K562 (cell line): ENCODE measurements at regions not wholly inside any gene's neighbourhood (a gene's known extent, or its start where the extent isn't known, plus 50 kb on each side); places are given as distances from the start of the nearest gene placed in this dataset.

Experiments
- ATAC-seq: fragments of 200-7000 bp; cut with Tn5 transposase; 3 replicates; pipeline ENCODE4 v1.9.1; 2020; ENCODE audit warnings: moderate library complexity
- BruUV-seq: library from RNA; stranded (reverse); fragments of 400-500 nt; replicated peaks from 2 replicates; lab custom pipeline; 2021; lab: Mats Ljungman, UMichigan
- CTCF ChIA-PET: fragments of 300-600 bp; formaldehyde crosslinking; extraction: SDS; loops from one replicate; lab custom pipeline; 2021; ENCODE audit warnings: low intra/inter-chr PET ratio; lab: Yijun Ruan, JAX
- POLR2A ChIA-PET: fragments of 300-600, 350-650 bp; sonication (Branson Sonifier 250); formaldehyde crosslinking; extraction: SDS; loops from one replicate; lab custom pipeline; 2021; ENCODE audit warnings: antibody characterized with exemption, inconsistent platforms; lab: Yijun Ruan, JAX
- DNase-seq, 4 experiments: peaks; one replicate each; pipeline versions ENCODE4 v3.0.0 to v3.0.0-alpha.2; 2011 to 2018; ENCODE audit warnings: low spot score in 3 of 4, mixed read lengths in 3 of 4; ENCODE audit errors: extremely low read depth in 1 of 4
- FAIRE-seq: peaks from 2 replicates; lab custom pipeline; 2011; peaks lifted over from hg19 to GRCh38; lab: Jason Lieb, UNC
- H2AFZ ChIP-seq: 2 replicates; pipeline ENCODE4 v1.6.0; 2011; ENCODE audit warnings: low read depth, low read length, control low read depth, inconsistent platforms
- H3K27ac ChIP-seq: fragments of 200-600 bp; 3 replicates; pipeline ENCODE4 v1.8.0; 2011; ENCODE audit warnings: low read depth, mild to moderate bottlenecking, control low read depth, inconsistent platforms, low read length, moderate library complexity, mixed read lengths; ENCODE audit errors: extremely low read depth
- H3K27me3 ChIP-seq, 2 experiments: fragments of 300-600 bp in 1 of 2; 2 replicates in 1 of 2; 3 replicates in 1 of 2; pipeline versions ENCODE4 v1.6.0 to v1.8.0; 2011; ENCODE audit warnings: inconsistent platforms in 2 of 2, low read length in 2 of 2, mild to moderate bottlenecking in 1 of 2, mixed read lengths in 1 of 2, moderate library complexity in 1 of 2; ENCODE audit not compliant: control insufficient read depth in 2 of 2, insufficient read depth in 2 of 2
- H3K36me3 ChIP-seq: fragments of 300-600 bp; 3 replicates; pipeline ENCODE4 v1.8.0; 2011; ENCODE audit warnings: mild to moderate bottlenecking, low read length, inconsistent platforms; ENCODE audit not compliant: control insufficient read depth, insufficient read depth
- H3K4me1 ChIP-seq, 2 experiments: fragments of 200-600 bp in 1 of 2; replicated peaks in 1 of 2; 2 replicates in 1 of 2; 3 replicates in 1 of 2; pipeline versions ENCODE4 v1.5.1 to v1.8.0; 2011; ENCODE audit warnings: inconsistent platforms in 2 of 2, low read length in 2 of 2, mild to moderate bottlenecking in 1 of 2, mixed read lengths in 1 of 2, moderate library complexity in 1 of 2; ENCODE audit not compliant: control insufficient read depth in 2 of 2, insufficient read depth in 2 of 2
- H3K4me2 ChIP-seq: 2 replicates; pipeline ENCODE4 v1.6.1; 2011; ENCODE audit warnings: low read length, control low read depth, inconsistent platforms, mixed read lengths; ENCODE audit not compliant: insufficient read depth
- H3K4me3 ChIP-seq: fragments of 200-600 bp; sonication (generic), shearing (Covaris generic); 2 replicates; pipeline ENCODE4 v1.5.1; 2016; ENCODE audit warnings: control low read depth, inconsistent platforms
- H3K79me2 ChIP-seq: fragments of 200-600 bp; 3 replicates; pipeline ENCODE4 v1.8.0; 2011; ENCODE audit warnings: low read length, inconsistent platforms; ENCODE audit not compliant: control insufficient read depth, insufficient read depth
- H3K9ac ChIP-seq, 2 experiments: 2 replicates each; pipeline versions ENCODE4 v1.6.0 to v1.6.1; 2011; ENCODE audit warnings: low read depth in 2 of 2, low read length in 2 of 2, control low read depth in 1 of 2, inconsistent platforms in 1 of 2, mild to moderate bottlenecking in 1 of 2, mixed read lengths in 1 of 2; ENCODE audit not compliant: insufficient read depth in 1 of 2
- H3K9me1 ChIP-seq: one replicate; pipeline ENCODE4 v1.6.0; 2011; ENCODE audit warnings: inconsistent platforms, mild to moderate bottlenecking, low read length, moderate library complexity; ENCODE audit not compliant: control insufficient read depth, insufficient read depth
- H3K9me3 ChIP-seq: replicated peaks from 2 replicates; pipeline ENCODE4 v1.5.1; 2011; ENCODE audit warnings: low read depth, low read length, inconsistent platforms; ENCODE audit not compliant: control insufficient read depth, insufficient read depth
- H4K20me1 ChIP-seq: replicated peaks from 2 replicates; pipeline ENCODE4 v1.6.1; 2011; ENCODE audit warnings: low read length, inconsistent platforms, mixed read lengths; ENCODE audit not compliant: control insufficient read depth, insufficient read depth
- ARID1B ChIP-seq: fragments of 450-650 bp; IDR thresholded peaks from 2 replicates; pipeline ENCODE4 v1.6.1; 2016; ENCODE audit warnings: antibody characterized with exemption, mild to moderate bottlenecking, inconsistent platforms
- ATF3 ChIP-seq, 2 experiments: fragments of 450-650 bp in 1 of 2; sonication (generic) in 1 of 2; formaldehyde crosslinking in 1 of 2; IDR thresholded peaks in 1 of 2; conservative IDR thresholded peaks in 1 of 2; 2 replicates each; pipeline versions ENCODE4 v1.6.1 to v1.8.1; 2016 to 2023; ENCODE audit warnings: mild to moderate bottlenecking in 2 of 2, moderate library complexity in 2 of 2, inconsistent platforms in 1 of 2, missing genetic modification reagents in 1 of 2
- BRD4 ChIP-seq: fragments of 200-600 bp; sonication (generic); IDR thresholded peaks from 2 replicates; pipeline ENCODE4 v1.6.1; 2017; ENCODE audit warnings: inconsistent platforms
- CXXC5 ChIP-seq: fragments of 250-450 bp; sonication (Bioruptor Pico); IDR thresholded peaks from 2 replicates; pipeline ENCODE4 v1.8.0; 2022; ENCODE audit warnings: inconsistent platforms, mild to moderate bottlenecking, moderate library complexity
- ESRRB ChIP-seq: fragments of 250-450 bp; sonication (Bioruptor Pico); IDR thresholded peaks from 2 replicates; pipeline ENCODE4 v1.5.0; 2020; ENCODE audit warnings: mild to moderate bottlenecking, moderate library complexity, borderline replicate concordance
- FIP1L1 ChIP-seq: fragments of 200-400 bp; formaldehyde crosslinking; IDR thresholded peaks from 2 replicates; pipeline ENCODE4 v1.6.1; 2018; ENCODE audit warnings: mild to moderate bottlenecking, low read depth, low read length; ENCODE audit not compliant: poor library complexity, severe bottlenecking
- JUNB ChIP-seq: fragments of 450-650 bp; formaldehyde crosslinking; conservative IDR thresholded peaks from 2 replicates; pipeline ENCODE4 v1.4.0; 2020; ENCODE audit warnings: mild to moderate bottlenecking
- KDM5B ChIP-seq: fragments of 200-600 bp; sonication (generic); IDR thresholded peaks from 2 replicates; pipeline ENCODE4 v1.6.1; 2012; ENCODE audit warnings: low read depth, mild to moderate bottlenecking, moderate library complexity, low read length, control low read depth, inconsistent platforms; ENCODE audit not compliant: insufficient replicate concordance
- MAFF ChIP-seq: IDR thresholded peaks from 2 replicates; pipeline ENCODE4 v1.6.1; 2012; ENCODE audit warnings: low read length, improper control_type of control experiment
- SREBF2 ChIP-seq: sonication (generic); formaldehyde crosslinking; IDR thresholded peaks from 2 replicates; pipeline ENCODE4 v1.4.0; 2020; ENCODE audit warnings: mild to moderate bottlenecking, missing genetic modification reagents
- U2AF1 ChIP-seq: fragments of 200-400 bp; formaldehyde crosslinking; optimal IDR thresholded peaks from 2 replicates; pipeline ENCODE3; 2017; ENCODE audit warnings: mild to moderate bottlenecking, low read depth, low read length, moderate library complexity
- ZNF134 ChIP-seq: fragments of 250-450 bp; sonication (Bioruptor Pico); conservative IDR thresholded peaks from 2 replicates; pipeline ENCODE4 v1.4.0; 2020
- ZNF253 ChIP-seq: fragments of 250-450 bp; sonication (Bioruptor Pico); conservative IDR thresholded peaks from 2 replicates; pipeline ENCODE4 v1.6.1; 2021; ENCODE audit warnings: mild to moderate bottlenecking
- ZNF263 ChIP-seq: sonication (generic); formaldehyde crosslinking; IDR thresholded peaks from 2 replicates; pipeline ENCODE4 v1.8.0; 2022; ENCODE audit warnings: mild to moderate bottlenecking, missing genetic modification reagents, borderline replicate concordance
- ZNF436 ChIP-seq: fragments of 250-450, 450-650 bp; sonication (Bioruptor Pico); formaldehyde crosslinking; IDR thresholded peaks from 2 replicates; pipeline ENCODE4 v1.7.0; 2020; ENCODE audit warnings: mild to moderate bottlenecking
- ZNF561 ChIP-seq: fragments of 450-650 bp; formaldehyde crosslinking; conservative IDR thresholded peaks from 2 replicates; pipeline ENCODE4 v1.4.0; 2020; ENCODE audit warnings: mild to moderate bottlenecking, moderate library complexity
- ZNF644 ChIP-seq: fragments of 200-800 bp; sonication (Bioruptor generic); IDR thresholded peaks from 2 replicates; pipeline ENCODE4 v1.6.1; 2016; ENCODE audit warnings: low read depth, missing genetic modification characterization, missing compliant biosample characterization
- WGBS: fragments of 100-300 bp; shearing (Covaris generic); methylation state at CpG from one replicate; pipeline ENCODE4 v1.1.6; 2016; ENCODE audit warnings: low coverage, mixed read lengths; ENCODE audit not compliant: insufficient coverage; ENCODE audit errors: missing lambda C conversion rate; 5-methylcytosine and 5-hydroxymethylcytosine counted together
- in situ Hi-C: fragments of 300-500 bp; cut with MboI; formaldehyde crosslinking; loops from 4 replicates; pipeline ENCODE4 v1.15.0; 2018; ENCODE audit warnings: inconsistent platforms, mixed read lengths
- intact Hi-C: fragments of 100-400 bp; cut with micrococcal nuclease; formaldehyde crosslinking; loops from 2 replicates; pipeline ENCODE4 v1.14.2; 2022

- CTCF ChIA-PET: no interaction called here
- H2AFZ ChIP-seq: no peak overlapping the region
- 0% methylated on average over 2 of the region's 2 CpGs for WGBS
- H3K27ac ChIP-seq: no peak overlapping the region
- H3K9ac ChIP-seq: no peak overlapping the region
- no peaks in the 10 kb centered on the region for H3K4me1 ChIP-seq
- FAIRE-seq (no peak), DNase-seq (no peak)
- H3K36me3 ChIP-seq: no peaks in the 10 kb centered on the region
- in situ Hi-C loops (no loop called here), intact Hi-C loops (no loop called here)
- no peaks in the 10 kb centered on the region for H3K27me3 ChIP-seq
- no peak for TF ChIP-seq U2AF1
- TF ChIP-seq ZNF436 (CRISPR knock-in tag): no peak
- TF ChIP-seq SREBF2 (CRISPR knock-in tag): no peak
- no peak for TF ChIP-seq ATF3 (IDR thresholded peaks at IDR 0.05)
- TF ChIP-seq ATF3 (CRISPR knock-in tag; conservative IDR thresholded peaks at IDR 0.05): no peak
- no peak for TF ChIP-seq JUNB (CRISPR knock-in tag)
- TF ChIP-seq ZNF253 (CRISPR knock-in tag): no peak
- TF ChIP-seq ARID1B: no peak
- TF ChIP-seq FIP1L1: no peak
- TF ChIP-seq BRD4: no peak
- TF ChIP-seq ESRRB (CRISPR knock-in tag): no peak
- TF ChIP-seq KDM5B: no peak
- no peak for TF ChIP-seq MAFF
- TF ChIP-seq CXXC5 (CRISPR knock-in tag): no peak
- TF ChIP-seq ZNF644 (tag): no peak
- no peak for TF ChIP-seq ZNF561 (CRISPR knock-in tag)
- no peak for TF ChIP-seq ZNF263 (CRISPR knock-in tag)
- no peak for TF ChIP-seq ZNF134 (CRISPR knock-in tag)
- TF ChIP-seq, all 486 proteins: peak for 0
- no peak for ATAC-seq
- H3K4me2 ChIP-seq: no peak overlapping the region
- POLR2A ChIA-PET: no interaction called here
- 0 out of 2 replicates have a peak, but pooled peaks cover 2% of the 10 kb centered on the region for H3K9me3 ChIP-seq
- BruUV-seq: no TSS peak
- no peak overlapping the region for H3K4me3 ChIP-seq
- H4K20me1 ChIP-seq: no peaks in the 10 kb centered on the region
- H3K9me1 ChIP-seq: no peaks in the 10 kb centered on the region
- no peaks in the 10 kb centered on the region for H3K79me2 ChIP-seq
Observed at GRCh38 chr11:110782616-110783015, 70.4 kb upstream of the ARHGAP20 start.
